ENCODE measurements at regions not wholly inside any gene's neighbourhood (a gene's known extent, or its start where the extent isn't known, plus 50 kb on each side); places are given as distances from the start of the nearest gene placed in this dataset.

DNA sequence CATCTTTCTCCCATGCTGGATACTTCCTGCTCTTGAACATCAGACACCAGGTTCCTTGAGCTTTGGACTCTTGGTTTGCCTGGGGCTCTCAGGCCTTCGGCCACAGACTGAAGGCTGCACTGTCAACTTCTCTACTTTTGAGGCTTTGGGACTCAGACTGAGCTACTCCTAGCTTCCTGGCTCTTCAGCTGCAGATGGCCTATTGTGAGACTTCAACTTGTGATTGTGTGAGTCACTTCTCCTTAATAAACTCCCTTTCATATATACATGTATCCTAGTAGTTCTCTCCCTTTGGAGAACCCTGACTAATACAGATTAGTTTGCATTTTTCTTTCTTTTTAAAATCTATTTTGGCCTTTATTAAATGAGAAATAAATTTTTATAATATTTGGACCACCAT is 276.2 kb upstream of the SEMA3C start:
- 100% methylated on average over 1 of the region's 1 CpG; no CpG with 5 or more reads in 1 of the 2 experiments for WGBS, 2 experiments (ENCODE audit: extremely low coverage in 1 of 2, insufficient coverage in 1 of 2, insufficient read length in 1 of 2, insufficient replicate concordance in 2 of 2, low coverage in 1 of 2, low lambda C conversion rate in 2 of 2, missing lambda C conversion rate in 1 of 2)
- Histone ChIP-seq H4K5ac (ENCODE audit: insufficient read length, low read depth, low read length) (no peak overlapping the region), H3K9ac (replicated peaks in 1 of 4; ENCODE audit: extremely low read depth in 1 of 4, low read depth in 3 of 4, low read length in 3 of 4) (no peak overlapping the region), H4K20me1 (replicated peaks in 1 of 2; ENCODE audit: control insufficient read depth in 1 of 2, insufficient read depth in 2 of 2, low read length in 2 of 2) (no peaks in the 10 kb centered on the region), H3K56ac (replicated peaks; ENCODE audit: insufficient read length, low read depth, low read length) (no peak overlapping the region), H3K23me2 (ENCODE audit: low read depth, low read length) (no peaks in the 10 kb centered on the region; the same call in 1 of the 2 replicates), H3K27me3 (replicated peaks in 1 of 4; ENCODE audit: control insufficient read depth in 3 of 4, extremely low read depth in 1 of 4, insufficient read depth in 3 of 4, low read length in 3 of 4) (no peaks in the 10 kb centered on the region), H3K18ac (ENCODE audit: extremely low read depth, low read length) (no peak overlapping the region), H2BK12ac (ENCODE audit: low read depth, low read length) (no peak overlapping the region), H3K27ac (ENCODE audit: low read depth, low read length) (no peak overlapping the region), H2BK120ac (replicated peaks; ENCODE audit: low read depth, low read length) (no peak overlapping the region), H3K14ac (ENCODE audit: insufficient read length) (no peak overlapping the region), H4K91ac (replicated peaks; ENCODE audit: insufficient read length, low read length) (no peak overlapping the region), H3K36me3 (ENCODE audit: control insufficient read depth in 2 of 4, insufficient read depth in 4 of 4, low read length in 3 of 4) (no peaks in the 10 kb centered on the region), H3K23ac (ENCODE audit: insufficient read length) (no peak overlapping the region), H2AK5ac (ENCODE audit: low read depth, low read length) (no peak overlapping the region), H4K8ac (ENCODE audit: extremely low read depth, insufficient read depth, low read length) (no peak overlapping the region), H2BK20ac (ENCODE audit: low read length) (no peak overlapping the region), H3K4me2 (ENCODE audit: insufficient read depth in 1 of 2, low read depth in 2 of 2, low read length in 2 of 2) (no peak overlapping the region), H3K9me3 (ENCODE audit: insufficient read depth in 2 of 2, low read depth in 1 of 2, low read length in 1 of 2) (no peaks in the 10 kb centered on the region), H3K79me1 (ENCODE audit: low read depth, low read length) (no peaks in the 10 kb centered on the region), H2BK15ac (ENCODE audit: low read length) (no peak overlapping the region), H2AFZ (ENCODE audit: low read length) (no peak overlapping the region), H3K4me3 (ENCODE audit: extremely low read depth in 1 of 4, insufficient read depth in 2 of 4, low read depth in 3 of 4, low read length in 4 of 4) (no peak overlapping the region), H2BK5ac (ENCODE audit: low read depth, low read length) (no peak overlapping the region), H3K4ac (replicated peaks; ENCODE audit: insufficient read length, low read depth, low read length) (no peak overlapping the region), H3K4me1 (replicated peaks in 1 of 4; ENCODE audit: control insufficient read depth in 3 of 4, insufficient read depth in 4 of 4, low read length in 3 of 4) (no peaks in the 10 kb centered on the region), H3K79me2 (ENCODE audit: control insufficient read depth in 1 of 2, insufficient read depth in 2 of 2, low read length in 2 of 2) (no peaks in the 10 kb centered on the region)
- ChIA-PET CTCF (ENCODE audit: partially characterized antibody) (interaction anchor here (0.7 to 1.2 kb wide), 4 partner anchors 23 to 275 kb away, joined by 3 read pairs; no protein-coding TSS in a partner anchor), POLR2A (ENCODE audit: partially characterized antibody) (no interaction called here)
- no peak for TF ChIP-seq KDM5A (IDR thresholded peaks at IDR 0.05; ENCODE audit: low read length)
- no peak for TF ChIP-seq ASH2L (IDR thresholded peaks at IDR 0.05; ENCODE audit: low read length)
- TF ChIP-seq SP2 (IDR thresholded peaks at IDR 0.05; ENCODE audit: low read length): no peak
- TF ChIP-seq EGR1 (IDR thresholded peaks at IDR 0.05; ENCODE audit: borderline replicate concordance, low read depth, low read length): no peak
- no peak for TF ChIP-seq POU5F1 (IDR thresholded peaks at IDR 0.05; ENCODE audit: low read depth, low read length)
- TF ChIP-seq RBBP5 (IDR thresholded peaks at IDR 0.05; ENCODE audit: borderline replicate concordance, low read depth, low read length): no peak
- no peak for TF ChIP-seq PHF8 (conservative IDR thresholded peaks at IDR 0.05; ENCODE audit: low read depth, low read length)
- TF ChIP-seq RNF2 (IDR thresholded peaks at IDR 0.05; ENCODE audit: borderline replicate concordance, low read depth, low read length, missing control alignments, poor library complexity, severe bottlenecking): no peak
- no peak for TF ChIP-seq TAF7 (optimal IDR thresholded peaks at IDR 0.05; ENCODE audit: borderline replicate concordance, low read depth, low read length)
- TF ChIP-seq RAD21 (IDR thresholded peaks at IDR 0.05 in 1 of 2, conservative IDR thresholded peaks at IDR 0.05 in 1 of 2; ENCODE audit: low read depth in 2 of 2, low read length in 2 of 2): no peak
- TF ChIP-seq KDM1A (IDR thresholded peaks at IDR 0.05; ENCODE audit: borderline replicate concordance, low read length): no peak
- DNase-seq (ENCODE audit: low read depth in 1 of 2, low spot score in 2 of 2) (no peak), FAIRE-seq (no peak)
